ENCODE measurements at regions not wholly inside any gene's neighbourhood (a gene's known extent, or its start where the extent isn't known, plus 50 kb on each side); places are given as distances from the start of the nearest gene placed in this dataset.

- no peak for TF ChIP-seq CTCF (IDR thresholded peaks at IDR 0.05)
- no peak for TF ChIP-seq POLR2A (IDR thresholded peaks at IDR 0.05)
- TF ChIP-seq POLR2AphosphoS5 (IDR thresholded peaks at IDR 0.05), result no peak
- TF ChIP-seq EP300 (IDR thresholded peaks at IDR 0.05), result no peak
Observed at GRCh38 chr4:60020389-60020788, 1179.7 kb upstream of the ADGRL3 start.
